ENCODE measurements at regions not wholly inside any gene's neighbourhood (a gene's known extent, or its start where the extent isn't known, plus 50 kb on each side); places are given as distances from the start of the nearest gene placed in this dataset.
"Not testable (repeated sequence)": the region's sequence is repeated elsewhere in the genome, so short reads cannot be mapped to it uniquely, and the experiment has no call there.

- no peak overlapping the region for H3K9ac ChIP-seq (ENCODE audit: low read depth in 1 of 2, low read length in 2 of 2)
- no peak overlapping the region for H3K27ac ChIP-seq (ENCODE audit: low read depth in 1 of 2, low read length in 2 of 2)
- WGBS, result 98% methylated on average over 3 of the region's 3 CpGs
- H3K4me3 ChIP-seq (ENCODE audit: low read depth in 1 of 3, low read length in 3 of 3), result no peak overlapping the region
- DNase-seq (ENCODE audit: low spot score), result no peak
- H3K4me1 ChIP-seq (ENCODE audit: control insufficient read depth in 4 of 4, insufficient read depth in 4 of 4, low read length in 3 of 4), result no peaks in the 10 kb centered on the region
- no peaks in the 10 kb centered on the region for H3K27me3 ChIP-seq (ENCODE audit: control insufficient read depth in 4 of 4, insufficient read depth in 4 of 4, low read length in 3 of 4)
- no peaks in the 10 kb centered on the region for H3K9me3 ChIP-seq (ENCODE audit: control insufficient read depth in 4 of 4, low read length in 3 of 4)
- peaks cover 0 to 2% (median 0%) of the 10 kb centered on the region in 4 donors for H3K36me3 ChIP-seq (ENCODE audit: control insufficient read depth in 4 of 4, insufficient read depth in 3 of 4, low read depth in 1 of 4, low read length in 3 of 4)
- no peak for TF ChIP-seq NR2F2 (IDR thresholded peaks at IDR 0.05)
- TF ChIP-seq FOXA2 (IDR thresholded peaks at IDR 0.05), result no peak
- TF ChIP-seq HNF4G (IDR thresholded peaks at IDR 0.05), result no peak
- no peak for TF ChIP-seq GABPA (IDR thresholded peaks at IDR 0.05 in 1 of 2, conservative IDR thresholded peaks at IDR 0.05 in 1 of 2)
Observed at GRCh38 chr6:126217497-126217896, 122.4 kb upstream of the CENPW start.

- not testable (repeated sequence) for H3K9ac ChIP-seq (ENCODE audit: low read depth in 1 of 2, low read length in 2 of 2); H3K27ac ChIP-seq (ENCODE audit: low read depth in 1 of 2, low read length in 2 of 2); DNase-seq (ENCODE audit: low spot score); H3K27me3 ChIP-seq (ENCODE audit: control insufficient read depth in 4 of 4, insufficient read depth in 4 of 4, low read length in 3 of 4); H3K36me3 ChIP-seq (ENCODE audit: control insufficient read depth in 4 of 4, insufficient read depth in 3 of 4, low read depth in 1 of 4, low read length in 3 of 4); H3K4me3 ChIP-seq (ENCODE audit: low read depth in 1 of 3, low read length in 3 of 3); H3K4me1 ChIP-seq (ENCODE audit: control insufficient read depth in 4 of 4, insufficient read depth in 4 of 4, low read length in 3 of 4); H3K9me3 ChIP-seq (ENCODE audit: control insufficient read depth in 4 of 4, low read length in 3 of 4)
Observed at GRCh38 chr6:126220901-126221300, 119.0 kb upstream of the CENPW start.

GRCh38 chr6:126227833-126228702, 111.8 kb upstream of the CENPW start:
- no peaks in the 10 kb centered on the region for H3K27me3 ChIP-seq (ENCODE audit: control insufficient read depth in 4 of 4, insufficient read depth in 4 of 4, low read length in 3 of 4)
- 88% methylated on average over 11 of the region's 11 CpGs for WGBS
- H3K27ac ChIP-seq (ENCODE audit: low read depth in 1 of 2, low read length in 2 of 2), result no peak overlapping the region
- no peaks in the 10 kb centered on the region for H3K9me3 ChIP-seq (ENCODE audit: control insufficient read depth in 4 of 4, low read length in 3 of 4)
- H3K4me3 ChIP-seq (ENCODE audit: low read depth in 1 of 3, low read length in 3 of 3), result no peak overlapping the region
- TF ChIP-seq CTCF (IDR thresholded peaks at IDR 0.05; ENCODE audit: low read depth, low read length, missing input control), result no peak
- TF ChIP-seq EGR1 (IDR thresholded peaks at IDR 0.05; ENCODE audit: low read depth in 2 of 2), result no peak
- no peak for TF ChIP-seq FOXA2 (IDR thresholded peaks at IDR 0.05)
- TF ChIP-seq YY1 (IDR thresholded peaks at IDR 0.05), result no peak
- TF ChIP-seq RAD21 (IDR thresholded peaks at IDR 0.05), result no peak
- no peak for TF ChIP-seq MAX (IDR thresholded peaks at IDR 0.05)
- TF ChIP-seq HNF4A (conservative IDR thresholded peaks at IDR 0.05), result no peak
- TF ChIP-seq ZBTB33 (IDR thresholded peaks at IDR 0.05), result no peak
- no peak for DNase-seq (ENCODE audit: low spot score)
- no peaks in the 10 kb centered on the region for H3K36me3 ChIP-seq (ENCODE audit: control insufficient read depth in 4 of 4, insufficient read depth in 3 of 4, low read depth in 1 of 4, low read length in 3 of 4)
- H3K4me1 ChIP-seq (ENCODE audit: control insufficient read depth in 4 of 4, insufficient read depth in 4 of 4, low read length in 3 of 4), result no peaks in the 10 kb centered on the region
- no peak overlapping the region for H3K9ac ChIP-seq (ENCODE audit: low read depth in 1 of 2, low read length in 2 of 2)
